ENCODE measurements at regions not wholly inside any gene's neighbourhood (a gene's known extent, or its start where the extent isn't known, plus 50 kb on each side); places are given as distances from the start of the nearest gene placed in this dataset.

DNA sequence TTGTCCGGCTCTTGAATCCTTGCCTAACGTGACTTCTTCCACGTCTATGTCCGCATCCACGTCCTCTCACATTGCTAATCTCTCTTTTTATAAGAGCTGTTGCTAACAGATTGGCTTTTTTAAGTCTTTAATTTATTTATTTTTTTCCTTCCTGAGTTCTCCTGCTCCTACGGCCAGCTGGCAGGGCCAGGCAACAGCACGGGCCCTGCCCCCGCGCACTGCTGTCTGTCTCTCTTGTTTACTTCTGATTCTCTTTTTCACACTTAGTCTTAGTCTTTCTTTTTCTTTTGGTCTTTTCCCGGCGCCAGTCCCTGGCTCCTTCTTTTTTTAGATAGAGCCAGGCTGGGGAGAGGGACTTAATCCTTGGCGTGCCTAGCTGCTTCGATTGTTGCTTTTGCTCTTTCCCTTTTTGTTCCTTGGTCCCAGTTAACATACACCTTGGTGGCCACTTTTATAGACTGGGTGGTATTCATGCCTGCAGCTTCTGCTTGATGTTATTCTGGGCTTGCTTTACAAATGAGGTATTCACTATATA, 53.2 kb upstream of the RBMX start:
- ChIA-PET CTCF (interaction anchor here (1.7 kb wide), 1 partner anchor 225 kb away, joined by 5 read pairs; no protein-coding TSS in a partner anchor), POLR2A (no interaction called here)
- TF ChIP-seq, protein P1, sequence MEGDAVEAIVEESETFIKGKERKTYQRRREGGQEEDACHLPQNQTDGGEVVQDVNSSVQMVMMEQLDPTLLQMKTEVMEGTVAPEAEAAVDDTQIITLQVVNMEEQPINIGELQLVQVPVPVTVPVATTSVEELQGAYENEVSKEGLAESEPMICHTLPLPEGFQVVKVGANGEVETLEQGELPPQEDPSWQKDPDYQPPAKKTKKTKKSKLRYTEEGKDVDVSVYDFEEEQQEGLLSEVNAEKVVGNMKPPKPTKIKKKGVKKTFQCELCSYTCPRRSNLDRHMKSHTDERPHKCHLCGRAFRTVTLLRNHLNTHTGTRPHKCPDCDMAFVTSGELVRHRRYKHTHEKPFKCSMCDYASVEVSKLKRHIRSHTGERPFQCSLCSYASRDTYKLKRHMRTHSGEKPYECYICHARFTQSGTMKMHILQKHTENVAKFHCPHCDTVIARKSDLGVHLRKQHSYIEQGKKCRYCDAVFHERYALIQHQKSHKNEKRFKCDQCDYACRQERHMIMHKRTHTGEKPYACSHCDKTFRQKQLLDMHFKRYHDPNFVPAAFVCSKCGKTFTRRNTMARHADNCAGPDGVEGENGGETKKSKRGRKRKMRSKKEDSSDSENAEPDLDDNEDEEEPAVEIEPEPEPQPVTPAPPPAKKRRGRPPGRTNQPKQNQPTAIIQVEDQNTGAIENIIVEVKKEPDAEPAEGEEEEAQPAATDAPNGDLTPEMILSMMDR (IDR thresholded peaks at IDR 0.05; ENCODE audit: insufficient read depth, low read depth, low read length), result no peak
- Histone ChIP-seq H3K4me3 (ENCODE audit: low read depth, low read length) (no peak overlapping the region), H3K27me3 (ENCODE audit: control insufficient read depth, insufficient read depth, low read length) (no peaks in the 10 kb centered on the region), H3K36me3 (ENCODE audit: control insufficient read depth, insufficient read depth, low read length) (no peaks in the 10 kb centered on the region)
- no peak for DNase-seq (ENCODE audit: low read depth)

- Histone ChIP-seq H3K36me3 (ENCODE audit: control insufficient read depth, insufficient read depth, low read length) (no peaks in the 10 kb centered on the region), H3K4me3 (ENCODE audit: low read depth, low read length) (no peak overlapping the region), H3K27me3 (ENCODE audit: control insufficient read depth, insufficient read depth, low read length) (no peaks in the 10 kb centered on the region)
- ChIA-PET CTCF (interaction anchor here (3.0 kb wide), 1 partner anchor 224 kb away, joined by 11 read pairs; no protein-coding TSS in a partner anchor), POLR2A (no interaction called here)
- no peak for DNase-seq (ENCODE audit: low read depth)
- TF ChIP-seq, protein P1 (IDR thresholded peaks at IDR 0.05; ENCODE audit: insufficient read depth, low read depth, low read length), result no peak
Observed at GRCh38 chrX:136931661-136932060, 51.1 kb upstream of the RBMX start.
